Tibial nerve (tissue), 4 donors: ENCODE measurements at regions not wholly inside any gene's neighbourhood (a gene's known extent, or its start where the extent isn't known, plus 50 kb on each side); places are given as distances from the start of the nearest gene placed in this dataset.

Experiments used
- DNase-seq, 2 donors: peaks; one replicate each; pipeline ENCODE4 v3.0.0-alpha.2; 2019; ENCODE audit warnings: low spot score in 2 of 2
- H3K27ac ChIP-seq, 4 donors: fragments of 200-600 bp; sonication (generic) in 3 of 4; one replicate each; pipeline ENCODE4 v1.5.1; 2017 to 2019; ENCODE audit warnings: mild to moderate bottlenecking in 1 of 4
- H3K27me3 ChIP-seq, 2 donors: fragments of 200-600 bp; sonication (generic) in 1 of 2; one replicate each; pipeline versions ENCODE4 v1.5.1 to v1.6.0; 2017 to 2019
- H3K36me3 ChIP-seq, 3 donors: fragments of 200-600 bp; sonication (generic); one replicate each; pipeline ENCODE4 v1.5.1; 2018 to 2019
- H3K4me1 ChIP-seq, 4 donors: fragments of 200-600 bp; sonication (generic) in 3 of 4; one replicate each; pipeline ENCODE4 v1.5.1; 2017 to 2019
- H3K4me3 ChIP-seq, 4 donors: fragments of 200-600 bp; sonication (generic) in 3 of 4; one replicate each; pipeline ENCODE4 v1.5.1; 2017 to 2019; ENCODE audit warnings: mild to moderate bottlenecking in 1 of 4, moderate library complexity in 1 of 4
- H3K9me3 ChIP-seq, 4 donors: fragments of 200-600 bp; sonication (generic) in 3 of 4; one replicate each; pipeline ENCODE4 v1.5.1; 2017 to 2019
- CTCF ChIP-seq, 5 experiments: fragments of 200-600 bp in 3 of 5; fragments of 450-650 bp in 2 of 5; sonication (generic) in 3 of 5; IDR thresholded peaks; one replicate each; pipeline ENCODE4 v1.5.1; 2016 to 2019; ENCODE audit warnings: antibody characterized with exemption in 5 of 5, mild to moderate bottlenecking in 3 of 5, moderate library complexity in 2 of 5
- EP300 ChIP-seq, 2 donors: sonication (generic); formaldehyde crosslinking; IDR thresholded peaks; one replicate each; pipeline ENCODE4 v1.6.1; 2017; ENCODE audit warnings: antibody characterized with exemption in 2 of 2, mild to moderate bottlenecking in 1 of 2
- POLR2A ChIP-seq, 2 donors: fragments of 450-650 bp; IDR thresholded peaks; one replicate each; pipeline ENCODE4 v1.6.1; 2017; ENCODE audit warnings: antibody characterized with exemption in 2 of 2, mild to moderate bottlenecking in 2 of 2, moderate library complexity in 2 of 2
- WGBS, 2 donors: methylation state at CpG; one replicate each; pipeline ENCODE4 v1.1.5; 2018; 5-methylcytosine and 5-hydroxymethylcytosine counted together

GRCh38 chr2:53234548-53234903, 533.1 kb upstream of the CHAC2 start:
- H3K36me3 ChIP-seq: no peaks in the 10 kb centered on the region
- no peaks in the 10 kb centered on the region for H3K27me3 ChIP-seq
- 31 to 37% methylated on average over 1 of the region's 1 CpG for WGBS, 2 donors
- DNase-seq: no peak
- H3K4me3 ChIP-seq: no peak overlapping the region
- H3K9me3 ChIP-seq: no peaks in the 10 kb centered on the region
- H3K27ac ChIP-seq: no peak overlapping the region
- H3K4me1 ChIP-seq: no peaks in the 10 kb centered on the region
- no peak for TF ChIP-seq POLR2A (IDR thresholded peaks at IDR 0.05)
- no peak for TF ChIP-seq EP300 (IDR thresholded peaks at IDR 0.05)
- TF ChIP-seq CTCF (IDR thresholded peaks at IDR 0.05): no peak

GRCh38 chr2:53233759-53234547, 533.7 kb upstream of the CHAC2 start:
- H3K27ac ChIP-seq: no peak overlapping the region
- no peaks in the 10 kb centered on the region for H3K9me3 ChIP-seq
- DNase-seq: no peak
- no peak overlapping the region for H3K4me3 ChIP-seq
- H3K36me3 ChIP-seq: no peaks in the 10 kb centered on the region
- 83 to 91% methylated on average over 4 of the region's 4 CpGs for WGBS, 2 donors
- no peaks in the 10 kb centered on the region for H3K27me3 ChIP-seq
- H3K4me1 ChIP-seq: no peaks in the 10 kb centered on the region
- TF ChIP-seq EP300 (IDR thresholded peaks at IDR 0.05) (no peak), POLR2A (IDR thresholded peaks at IDR 0.05) (no peak), CTCF (IDR thresholded peaks at IDR 0.05) (no peak)

- 54 to 55% methylated on average over 3 of the region's 3 CpGs for WGBS, 2 donors
- Histone ChIP-seq H3K27me3 (no peaks in the 10 kb centered on the region), H3K4me3 (no peak overlapping the region), H3K9me3 (no peaks in the 10 kb centered on the region), H3K36me3 (no peaks in the 10 kb centered on the region), H3K27ac (no peak overlapping the region), H3K4me1 (no peaks in the 10 kb centered on the region)
- no peak for DNase-seq
- TF ChIP-seq CTCF (IDR thresholded peaks at IDR 0.05): no peak
- no peak for TF ChIP-seq POLR2A (IDR thresholded peaks at IDR 0.05)
- no peak for TF ChIP-seq EP300 (IDR thresholded peaks at IDR 0.05)
Observed at GRCh38 chr2:53231908-53232307, 535.7 kb upstream of the CHAC2 start.

GRCh38 chr2:53230691-53231090, 536.9 kb upstream of the CHAC2 start:
- DNase-seq: no peak
- TF ChIP-seq CTCF (IDR thresholded peaks at IDR 0.05) (no peak), EP300 (IDR thresholded peaks at IDR 0.05) (no peak), POLR2A (IDR thresholded peaks at IDR 0.05) (no peak)
- WGBS, 2 donors: 89 to 90% methylated on average over 2 of the region's 2 CpGs
- Histone ChIP-seq H3K36me3 (no peaks in the 10 kb centered on the region), H3K27ac (no peak overlapping the region), H3K27me3 (no peaks in the 10 kb centered on the region), H3K4me3 (no peak overlapping the region), H3K9me3 (no peaks in the 10 kb centered on the region), H3K4me1 (no peaks in the 10 kb centered on the region)

- WGBS, 2 donors: 96 to 97% methylated on average over 3 of the region's 3 CpGs
- H3K27ac ChIP-seq: no peak overlapping the region
- H3K9me3 ChIP-seq: no peaks in the 10 kb centered on the region
- H3K4me3 ChIP-seq: no peak overlapping the region
- no peak for TF ChIP-seq CTCF (IDR thresholded peaks at IDR 0.05)
- no peak for TF ChIP-seq POLR2A (IDR thresholded peaks at IDR 0.05)
- no peak for TF ChIP-seq EP300 (IDR thresholded peaks at IDR 0.05)
- H3K27me3 ChIP-seq: no peaks in the 10 kb centered on the region
- DNase-seq: no peak
- H3K4me1 ChIP-seq: no peaks in the 10 kb centered on the region
- no peaks in the 10 kb centered on the region for H3K36me3 ChIP-seq
Observed at GRCh38 chr2:53227535-53227934, 540.1 kb upstream of the CHAC2 start.
